ENCODE measurements at regions not wholly inside any gene's neighbourhood (a gene's known extent, or its start where the extent isn't known, plus 50 kb on each side); places are given as distances from the start of the nearest gene placed in this dataset.

- no peak overlapping the region for H3K4me2 ChIP-seq (ENCODE audit: low read length)
- no peaks in the 10 kb centered on the region for H4K20me1 ChIP-seq (ENCODE audit: insufficient read depth)
- no peaks in the 10 kb centered on the region for H3K36me3 ChIP-seq (ENCODE audit: insufficient read depth, low read length)
- no peak overlapping the region for H2AFZ ChIP-seq (ENCODE audit: low read depth, low read length)
- H3K27me3 ChIP-seq (ENCODE audit: insufficient read depth, low read depth, low read length), result no peaks in the 10 kb centered on the region
- H3F3A ChIP-seq (ENCODE audit: insufficient read depth, low read length, poor library complexity, severe bottlenecking), result no peaks in the 10 kb centered on the region
- no peak overlapping the region for H3K9ac ChIP-seq (ENCODE audit: low read length)
- no peak overlapping the region for H3K27ac ChIP-seq (ENCODE audit: low read length)
- H3K79me2 ChIP-seq (replicated peaks; ENCODE audit: insufficient read depth, low read length), result no peaks in the 10 kb centered on the region
- no peak overlapping the region for H3K4me3 ChIP-seq (ENCODE audit: low read length)
- H3K9me2 ChIP-seq (ENCODE audit: insufficient read depth, low read length), result no peaks in the 10 kb centered on the region
- TF ChIP-seq TAF1 (IDR thresholded peaks at IDR 0.05; ENCODE audit: low read depth), result no peak
- TF ChIP-seq EP300 (conservative IDR thresholded peaks at IDR 0.05; ENCODE audit: poor library complexity, severe bottlenecking), result no peak
- no peak for TF ChIP-seq EZH2 (IDR thresholded peaks at IDR 0.05; ENCODE audit: borderline replicate concordance, insufficient read depth, low read length, poor library complexity, severe bottlenecking)
- TF ChIP-seq REST (IDR thresholded peaks at IDR 0.05; ENCODE audit: borderline replicate concordance), result no peak
- TF ChIP-seq SMC3 (conservative IDR thresholded peaks at IDR 0.05; ENCODE audit: poor library complexity), result no peak
- TF ChIP-seq CTCF (IDR thresholded peaks at IDR 0.05; ENCODE audit: poor library complexity, severe bottlenecking), result no peak
- TF ChIP-seq POLR2AphosphoS5 (IDR thresholded peaks at IDR 0.05), result no peak
- TF ChIP-seq MXI1 (conservative IDR thresholded peaks at IDR 0.05; ENCODE audit: poor library complexity, severe bottlenecking), result no peak
- TF ChIP-seq RAD21 (conservative IDR thresholded peaks at IDR 0.05), result no peak
- no peaks in the 10 kb centered on the region for H3K9me3 ChIP-seq (ENCODE audit: low read length)
Measured at GRCh38 chr5:56499901-56500300, 266.8 kb upstream of the ANKRD55 start.

GRCh38 chr5:56499491-56499890 is 266.4 kb upstream of the ANKRD55 start:
- Histone ChIP-seq H3K27me3 (ENCODE audit: insufficient read depth, low read depth, low read length) (no peaks in the 10 kb centered on the region), H3K36me3 (ENCODE audit: insufficient read depth, low read length) (no peaks in the 10 kb centered on the region), H3K9me3 (ENCODE audit: low read length) (no peaks in the 10 kb centered on the region), H3K4me2 (ENCODE audit: low read length) (no peak overlapping the region), H2AFZ (ENCODE audit: low read depth, low read length) (no peak overlapping the region), H3K27ac (ENCODE audit: low read length) (no peak overlapping the region), H4K20me1 (ENCODE audit: insufficient read depth) (no peaks in the 10 kb centered on the region), H3K9ac (ENCODE audit: low read length) (no peak overlapping the region), H3K4me3 (ENCODE audit: low read length) (no peak overlapping the region), H3K79me2 (replicated peaks; ENCODE audit: insufficient read depth, low read length) (no peaks in the 10 kb centered on the region), H3K9me2 (ENCODE audit: insufficient read depth, low read length) (no peaks in the 10 kb centered on the region), H3F3A (ENCODE audit: insufficient read depth, low read length, poor library complexity, severe bottlenecking) (no peaks in the 10 kb centered on the region)
- TF ChIP-seq EZH2 (IDR thresholded peaks at IDR 0.05; ENCODE audit: borderline replicate concordance, insufficient read depth, low read length, poor library complexity, severe bottlenecking) (no peak), EP300 (conservative IDR thresholded peaks at IDR 0.05; ENCODE audit: poor library complexity, severe bottlenecking) (no peak), POLR2AphosphoS5 (IDR thresholded peaks at IDR 0.05) (no peak), TAF1 (IDR thresholded peaks at IDR 0.05; ENCODE audit: low read depth) (no peak), RAD21 (conservative IDR thresholded peaks at IDR 0.05) (no peak), SMC3 (conservative IDR thresholded peaks at IDR 0.05; ENCODE audit: poor library complexity) (no peak), REST (IDR thresholded peaks at IDR 0.05; ENCODE audit: borderline replicate concordance) (no peak), MXI1 (conservative IDR thresholded peaks at IDR 0.05; ENCODE audit: poor library complexity, severe bottlenecking) (no peak), CTCF (IDR thresholded peaks at IDR 0.05; ENCODE audit: poor library complexity, severe bottlenecking) (no peak)
